HG02759 (cell line): ENCODE measurements at regions not wholly inside any gene's neighbourhood (a gene's known extent, or its start where the extent isn't known, plus 50 kb on each side); places are given as distances from the start of the nearest gene placed in this dataset.

Experiments used
- ATAC-seq: cut with Tn5 transposase; IDR thresholded peaks from one replicate; pipeline ENCODE4 v1.9.1; 2021; ENCODE audit warnings: mild to moderate bottlenecking, moderate library complexity; ENCODE audit not compliant: unreplicated experiment

DNA sequence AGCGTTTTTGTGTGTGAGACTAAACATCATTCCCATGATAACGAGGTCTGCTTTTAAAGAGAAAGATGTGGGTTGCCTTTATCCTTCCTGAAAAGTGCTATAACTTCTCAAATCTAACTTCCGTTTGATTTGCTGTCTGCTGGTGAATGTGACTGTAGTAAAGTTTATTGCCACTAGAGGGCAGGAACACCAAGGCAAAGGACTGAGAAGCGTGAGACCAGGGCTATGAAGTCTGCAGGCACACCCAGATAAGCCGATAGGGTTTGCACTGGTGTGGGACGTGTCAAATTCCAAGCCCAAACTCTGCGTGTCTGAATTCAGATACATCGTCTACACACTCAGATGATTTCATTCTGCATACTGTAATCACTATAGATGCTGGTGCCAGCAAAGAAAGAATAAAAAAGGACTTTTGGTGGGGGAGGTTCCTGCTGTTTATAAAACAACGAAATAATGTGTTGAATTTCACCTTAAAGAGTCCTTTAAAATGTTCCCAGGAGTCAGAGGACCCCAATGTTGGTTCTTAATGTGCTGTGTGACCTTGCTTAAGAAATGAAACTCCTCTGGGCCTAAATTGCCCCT is 87.2 kb downstream of the PTTG1 start:
- ATAC-seq, result peak; percentile 74

DNA sequence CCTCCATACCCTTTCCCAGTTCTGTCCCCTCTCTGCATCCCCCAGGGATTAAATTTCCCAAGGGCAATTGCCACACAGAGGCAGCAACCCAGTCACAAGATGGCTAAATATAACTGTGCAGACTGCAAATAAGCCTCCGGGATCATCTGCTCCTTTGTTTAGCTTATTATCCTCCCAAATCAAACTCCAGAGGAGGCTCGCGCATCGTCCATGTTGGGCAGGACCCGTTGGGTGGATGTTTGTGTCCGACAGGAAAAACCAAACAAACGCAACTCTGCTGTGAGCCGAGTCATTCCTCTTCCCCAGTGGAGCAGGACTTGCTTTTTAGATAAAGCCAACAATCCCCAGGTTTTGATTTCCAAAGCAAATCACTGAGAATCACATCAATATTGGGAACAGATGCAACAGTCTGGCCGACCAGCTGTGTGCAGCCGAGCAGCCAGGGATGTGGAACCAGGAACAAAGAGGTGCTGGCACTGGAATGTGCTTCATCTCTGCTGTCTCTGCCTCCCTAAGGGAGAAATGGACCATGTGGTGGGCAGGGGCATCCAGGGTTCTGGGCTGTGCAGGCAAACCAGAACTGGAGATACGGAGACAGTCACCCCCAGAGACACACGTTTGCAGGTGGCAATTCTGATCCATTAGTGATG is 89.8 kb downstream of the PTTG1 start:
- ATAC-seq, result no peak
